ENCODE measurements at regions not wholly inside any gene's neighbourhood (a gene's known extent, or its start where the extent isn't known, plus 50 kb on each side); places are given as distances from the start of the nearest gene placed in this dataset.

- Histone ChIP-seq H3K79me2 (ENCODE audit: insufficient read depth, low read length) (no peaks in the 10 kb centered on the region), H3K9ac (ENCODE audit: low read depth, low read length, poor library complexity, severe bottlenecking) (no peak overlapping the region), H3K4me1 (ENCODE audit: insufficient read depth, low read length, poor library complexity, severe bottlenecking) (no peaks in the 10 kb centered on the region), H3K9me3 (ENCODE audit: insufficient read depth, low read depth, low read length) (peaks cover 21% of the 10 kb centered on the region; the same call in 1 of the 2 replicates), H2AFZ (ENCODE audit: low read length) (no peak overlapping the region), H3K36me3 (ENCODE audit: insufficient read depth, low read length) (no peaks in the 10 kb centered on the region), H3K4me3 (ENCODE audit: low read length, poor library complexity, severe bottlenecking) (no peak overlapping the region), H3K4me2 (ENCODE audit: low read depth, low read length, poor library complexity, severe bottlenecking) (no peak overlapping the region), H4K20me1 (ENCODE audit: insufficient read depth, low read length, poor library complexity, severe bottlenecking) (no peaks in the 10 kb centered on the region), H3F3A (ENCODE audit: low read depth) (no peaks in the 10 kb centered on the region), H3K27me3 (ENCODE audit: insufficient read depth, low read length, poor library complexity, severe bottlenecking) (no peaks in the 10 kb centered on the region), H3K9me2 (replicated peaks; ENCODE audit: low read depth, low read length) (no peaks in the 10 kb centered on the region)
- TF ChIP-seq EZH2phosphoT487 (IDR thresholded peaks at IDR 0.05; ENCODE audit: borderline replicate concordance) (no peak), CTCF (conservative IDR thresholded peaks at IDR 0.05; ENCODE audit: low read length) (no peak)
Measured at GRCh38 chr10:130924138-130924819, 387.2 kb downstream of the TCERG1L start.

- no peak overlapping the region for H3K9ac ChIP-seq (ENCODE audit: low read depth, low read length, poor library complexity, severe bottlenecking)
- no peak overlapping the region for H3K4me3 ChIP-seq (ENCODE audit: low read length, poor library complexity, severe bottlenecking)
- no peak overlapping the region for H3K4me2 ChIP-seq (ENCODE audit: low read depth, low read length, poor library complexity, severe bottlenecking)
- no peaks in the 10 kb centered on the region for H3K27me3 ChIP-seq (ENCODE audit: insufficient read depth, low read length, poor library complexity, severe bottlenecking)
- H3K9me2 ChIP-seq (replicated peaks; ENCODE audit: low read depth, low read length) = no peaks in the 10 kb centered on the region
- H3K4me1 ChIP-seq (ENCODE audit: insufficient read depth, low read length, poor library complexity, severe bottlenecking) = no peaks in the 10 kb centered on the region
- no peaks in the 10 kb centered on the region for H3K36me3 ChIP-seq (ENCODE audit: insufficient read depth, low read length)
- peaks cover 23% of the 10 kb centered on the region; the same call in 1 of the 2 replicates for H3K9me3 ChIP-seq (ENCODE audit: insufficient read depth, low read depth, low read length)
- no peaks in the 10 kb centered on the region for H3K79me2 ChIP-seq (ENCODE audit: insufficient read depth, low read length)
- TF ChIP-seq EZH2phosphoT487 (IDR thresholded peaks at IDR 0.05; ENCODE audit: borderline replicate concordance) (no peak), CTCF (conservative IDR thresholded peaks at IDR 0.05; ENCODE audit: low read length) (no peak)
- no peaks in the 10 kb centered on the region for H3F3A ChIP-seq (ENCODE audit: low read depth)
- H4K20me1 ChIP-seq (ENCODE audit: insufficient read depth, low read length, poor library complexity, severe bottlenecking) = no peaks in the 10 kb centered on the region
- no peak overlapping the region for H2AFZ ChIP-seq (ENCODE audit: low read length)
Measured at GRCh38 chr10:130926442-130926841, 385.1 kb downstream of the TCERG1L start.

- Histone ChIP-seq H3K27me3 (ENCODE audit: insufficient read depth, low read length, poor library complexity, severe bottlenecking) (no peaks in the 10 kb centered on the region), H3K9me3 (ENCODE audit: insufficient read depth, low read depth, low read length) (peaks cover 23% of the 10 kb centered on the region; the same call in 1 of the 2 replicates), H4K20me1 (ENCODE audit: insufficient read depth, low read length, poor library complexity, severe bottlenecking) (no peaks in the 10 kb centered on the region), H3K4me3 (ENCODE audit: low read length, poor library complexity, severe bottlenecking) (no peak overlapping the region), H3K9me2 (replicated peaks; ENCODE audit: low read depth, low read length) (no peaks in the 10 kb centered on the region), H3K9ac (ENCODE audit: low read depth, low read length, poor library complexity, severe bottlenecking) (no peak overlapping the region), H3K4me2 (ENCODE audit: low read depth, low read length, poor library complexity, severe bottlenecking) (no peak overlapping the region), H3F3A (ENCODE audit: low read depth) (no peaks in the 10 kb centered on the region), H3K4me1 (ENCODE audit: insufficient read depth, low read length, poor library complexity, severe bottlenecking) (no peaks in the 10 kb centered on the region), H2AFZ (ENCODE audit: low read length) (no peak overlapping the region), H3K79me2 (ENCODE audit: insufficient read depth, low read length) (no peaks in the 10 kb centered on the region), H3K36me3 (ENCODE audit: insufficient read depth, low read length) (no peaks in the 10 kb centered on the region)
- no peak for TF ChIP-seq CTCF (conservative IDR thresholded peaks at IDR 0.05; ENCODE audit: low read length)
- TF ChIP-seq EZH2phosphoT487 (IDR thresholded peaks at IDR 0.05; ENCODE audit: borderline replicate concordance) = no peak
Measured at GRCh38 chr10:130927157-130927556, 384.4 kb downstream of the TCERG1L start.
